ENCODE measurements at regions not wholly inside any gene's neighbourhood (a gene's known extent, or its start where the extent isn't known, plus 50 kb on each side); places are given as distances from the start of the nearest gene placed in this dataset.

- DNase-seq (ENCODE audit: extremely low read depth, low read depth), result no peak
- no peak for TF ChIP-seq CTCF (IDR thresholded peaks at IDR 0.05; ENCODE audit: low read depth, low read length)
Measured at GRCh38 chr22:46056546-46057245, 79.7 kb upstream of the WNT7B start.

GRCh38 chr22:46057246-46058090 lies 80.5 kb upstream of the WNT7B start:
- no peak for TF ChIP-seq CTCF (IDR thresholded peaks at IDR 0.05; ENCODE audit: low read depth, low read length)
- DNase-seq (ENCODE audit: extremely low read depth, low read depth), result no peak

GRCh38 chr22:46058091-46058420 lies 81.1 kb upstream of the WNT7B start:
- DNase-seq (ENCODE audit: extremely low read depth, low read depth), result no peak
- TF ChIP-seq CTCF (IDR thresholded peaks at IDR 0.05; ENCODE audit: low read depth, low read length), result no peak

GRCh38 chr22:46058591-46059519 lies 81.9 kb upstream of the WNT7B start:
- DNase-seq (ENCODE audit: extremely low read depth, low read depth), result no peak
- no peak for TF ChIP-seq CTCF (IDR thresholded peaks at IDR 0.05; ENCODE audit: low read depth, low read length)

GRCh38 chr22:46060292-46061123 lies 83.5 kb upstream of the WNT7B start:
- TF ChIP-seq CTCF (IDR thresholded peaks at IDR 0.05; ENCODE audit: low read depth, low read length), result no peak
- no peak for DNase-seq (ENCODE audit: extremely low read depth, low read depth)

GRCh38 chr22:46061124-46061500 lies 84.2 kb upstream of the WNT7B start:
- no peak for DNase-seq (ENCODE audit: extremely low read depth, low read depth)
- no peak for TF ChIP-seq CTCF (IDR thresholded peaks at IDR 0.05; ENCODE audit: low read depth, low read length)
